ENCODE measurements at regions not wholly inside any gene's neighbourhood (a gene's known extent, or its start where the extent isn't known, plus 50 kb on each side); places are given as distances from the start of the nearest gene placed in this dataset.

- TF ChIP-seq, protein P1, sequence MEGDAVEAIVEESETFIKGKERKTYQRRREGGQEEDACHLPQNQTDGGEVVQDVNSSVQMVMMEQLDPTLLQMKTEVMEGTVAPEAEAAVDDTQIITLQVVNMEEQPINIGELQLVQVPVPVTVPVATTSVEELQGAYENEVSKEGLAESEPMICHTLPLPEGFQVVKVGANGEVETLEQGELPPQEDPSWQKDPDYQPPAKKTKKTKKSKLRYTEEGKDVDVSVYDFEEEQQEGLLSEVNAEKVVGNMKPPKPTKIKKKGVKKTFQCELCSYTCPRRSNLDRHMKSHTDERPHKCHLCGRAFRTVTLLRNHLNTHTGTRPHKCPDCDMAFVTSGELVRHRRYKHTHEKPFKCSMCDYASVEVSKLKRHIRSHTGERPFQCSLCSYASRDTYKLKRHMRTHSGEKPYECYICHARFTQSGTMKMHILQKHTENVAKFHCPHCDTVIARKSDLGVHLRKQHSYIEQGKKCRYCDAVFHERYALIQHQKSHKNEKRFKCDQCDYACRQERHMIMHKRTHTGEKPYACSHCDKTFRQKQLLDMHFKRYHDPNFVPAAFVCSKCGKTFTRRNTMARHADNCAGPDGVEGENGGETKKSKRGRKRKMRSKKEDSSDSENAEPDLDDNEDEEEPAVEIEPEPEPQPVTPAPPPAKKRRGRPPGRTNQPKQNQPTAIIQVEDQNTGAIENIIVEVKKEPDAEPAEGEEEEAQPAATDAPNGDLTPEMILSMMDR (conservative IDR thresholded peaks at IDR 0.05; ENCODE audit: low read depth in 2 of 2) = no peak
- TF ChIP-seq, protein P2, sequence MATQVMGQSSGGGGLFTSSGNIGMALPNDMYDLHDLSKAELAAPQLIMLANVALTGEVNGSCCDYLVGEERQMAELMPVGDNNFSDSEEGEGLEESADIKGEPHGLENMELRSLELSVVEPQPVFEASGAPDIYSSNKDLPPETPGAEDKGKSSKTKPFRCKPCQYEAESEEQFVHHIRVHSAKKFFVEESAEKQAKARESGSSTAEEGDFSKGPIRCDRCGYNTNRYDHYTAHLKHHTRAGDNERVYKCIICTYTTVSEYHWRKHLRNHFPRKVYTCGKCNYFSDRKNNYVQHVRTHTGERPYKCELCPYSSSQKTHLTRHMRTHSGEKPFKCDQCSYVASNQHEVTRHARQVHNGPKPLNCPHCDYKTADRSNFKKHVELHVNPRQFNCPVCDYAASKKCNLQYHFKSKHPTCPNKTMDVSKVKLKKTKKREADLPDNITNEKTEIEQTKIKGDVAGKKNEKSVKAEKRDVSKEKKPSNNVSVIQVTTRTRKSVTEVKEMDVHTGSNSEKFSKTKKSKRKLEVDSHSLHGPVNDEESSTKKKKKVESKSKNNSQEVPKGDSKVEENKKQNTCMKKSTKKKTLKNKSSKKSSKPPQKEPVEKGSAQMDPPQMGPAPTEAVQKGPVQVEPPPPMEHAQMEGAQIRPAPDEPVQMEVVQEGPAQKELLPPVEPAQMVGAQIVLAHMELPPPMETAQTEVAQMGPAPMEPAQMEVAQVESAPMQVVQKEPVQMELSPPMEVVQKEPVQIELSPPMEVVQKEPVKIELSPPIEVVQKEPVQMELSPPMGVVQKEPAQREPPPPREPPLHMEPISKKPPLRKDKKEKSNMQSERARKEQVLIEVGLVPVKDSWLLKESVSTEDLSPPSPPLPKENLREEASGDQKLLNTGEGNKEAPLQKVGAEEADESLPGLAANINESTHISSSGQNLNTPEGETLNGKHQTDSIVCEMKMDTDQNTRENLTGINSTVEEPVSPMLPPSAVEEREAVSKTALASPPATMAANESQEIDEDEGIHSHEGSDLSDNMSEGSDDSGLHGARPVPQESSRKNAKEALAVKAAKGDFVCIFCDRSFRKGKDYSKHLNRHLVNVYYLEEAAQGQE (IDR thresholded peaks at IDR 0.05; ENCODE audit: unreplicated experiment) = no peak
- TF ChIP-seq EZH2 (IDR thresholded peaks at IDR 0.05; ENCODE audit: low read depth, unreplicated experiment) (no peak), STAT1 (IDR thresholded peaks at IDR 0.05; ENCODE audit: unreplicated experiment) (no peak), EZH2phosphoT487 (IDR thresholded peaks at IDR 0.05; ENCODE audit: unreplicated experiment) (no peak), POLR2AphosphoS5 (IDR thresholded peaks at IDR 0.05; ENCODE audit: low read depth) (no peak), CREB1 (CRISPR knock-in tag; IDR thresholded peaks at IDR 0.05; ENCODE audit: low read depth) (no peak), ETS1 (IDR thresholded peaks at IDR 0.05) (no peak)
Measured at GRCh38 chr1:165068741-165069140, 287.8 kb downstream of the LMX1A start.

All from GM23338 (cell line).